A549 (cell line): ENCODE measurements at regions not wholly inside any gene's neighbourhood (a gene's known extent, or its start where the extent isn't known, plus 50 kb on each side); places are given as distances from the start of the nearest gene placed in this dataset.

Source experiments
- ATAC-seq, 2 experiments: fragments of 200-7000 bp in 1 of 2; fragments of >200 bp in 1 of 2; cut with Nextera tagmentation in 1 of 2; cut with Tn5 transposase in 1 of 2; 3 replicates each; pipeline versions ENCODE4 v1.8.0 to v1.9.1; 2018 to 2020; ENCODE audit warnings: mild to moderate bottlenecking in 1 of 2, moderate library complexity in 1 of 2
- CTCF ChIA-PET: fragments of 300-600 bp; sonication (Branson Sonifier 250); formaldehyde crosslinking; extraction: SDS; loops from one replicate; lab custom pipeline; 2021; ENCODE audit warnings: antibody characterized with exemption, inconsistent platforms; lab: Yijun Ruan, JAX
- POLR2A ChIA-PET: fragments of 350-600 bp; formaldehyde crosslinking; extraction: SDS; loops from one replicate; lab custom pipeline; 2021; ENCODE audit warnings: antibody characterized with exemption, inconsistent platforms; lab: Yijun Ruan, JAX
- DNase-seq, 2 experiments: peaks; one replicate each; pipeline versions ENCODE4 v3.0.0 to v3.0.0-alpha.2; 2011 to 2016; ENCODE audit warnings: low read depth in 1 of 2, low spot score in 1 of 2
- FAIRE-seq: peaks from 2 replicates; lab custom pipeline; 2011; peaks lifted over from hg19 to GRCh38; lab: Jason Lieb, UNC
- H3K27ac ChIP-seq, 2 experiments: fragments of >200 bp; sonication (Bioruptor Twin); formaldehyde crosslinking; 3 replicates each; pipeline ENCODE4 v1.5.1; 2016 to 2017
- H3K4me1 ChIP-seq: fragments of >200 bp; sonication (Bioruptor Twin); formaldehyde crosslinking; 3 replicates; pipeline ENCODE4 v1.6.1; 2016
- H3K4me2 ChIP-seq: fragments of >200 bp; sonication (Bioruptor Twin); formaldehyde crosslinking; 3 replicates; pipeline ENCODE4 v1.6.1; 2016
- H3K4me3 ChIP-seq: fragments of >200 bp; sonication (Bioruptor Twin); formaldehyde crosslinking; 3 replicates; pipeline ENCODE4 v1.5.1; 2016
- H3K9me3 ChIP-seq: fragments of >200 bp; sonication (Bioruptor Twin); formaldehyde crosslinking; 3 replicates; pipeline ENCODE4 v1.6.1; 2016
- ATOH8 ChIP-seq: fragments of 250-450 bp; sonication (Bioruptor Pico); IDR thresholded peaks from 2 replicates; pipeline ENCODE4 v1.5.0; 2020; ENCODE audit warnings: low read depth, mild to moderate bottlenecking, moderate library complexity
- BHLHE40 ChIP-seq: IDR thresholded peaks from 2 replicates; pipeline ENCODE4 v1.6.1; 2012; ENCODE audit warnings: low read depth, low read length, inconsistent platforms
- CBX2 ChIP-seq: fragments of 200-600 bp; sonication (generic); IDR thresholded peaks from 2 replicates; pipeline ENCODE4 v1.6.1; 2016; ENCODE audit warnings: low read depth, mild to moderate bottlenecking, borderline replicate concordance
- CHD4 ChIP-seq: fragments of 200-600 bp; sonication (generic); IDR thresholded peaks from 2 replicates; pipeline ENCODE4 v1.6.1; 2016; ENCODE audit warnings: antibody characterized with exemption, mild to moderate bottlenecking, borderline replicate concordance
- EHMT2 ChIP-seq: fragments of 200-600 bp; sonication (generic); IDR thresholded peaks from 2 replicates; pipeline ENCODE4 v1.6.1; 2016; ENCODE audit warnings: antibody characterized with exemption, low read depth, mild to moderate bottlenecking, moderate library complexity
- FOSB ChIP-seq: fragments of 250-450 bp; sonication (Bioruptor Pico); IDR thresholded peaks from 2 replicates; pipeline ENCODE4 v1.5.0; 2020; ENCODE audit warnings: mild to moderate bottlenecking, moderate library complexity
- FOSL2 ChIP-seq, 2 experiments: fragments of 450-650 bp in 1 of 2; fragments of >200 bp in 1 of 2; sonication (Bioruptor Twin) in 1 of 2; formaldehyde crosslinking; IDR thresholded peaks; 2 replicates each; pipeline versions ENCODE4 v1.5.0 to v1.6.1; 2016 to 2020; ENCODE audit warnings: mild to moderate bottlenecking in 1 of 2, moderate library complexity in 1 of 2
- HMGXB4 ChIP-seq: fragments of 250-450 bp; sonication (Bioruptor Pico); IDR thresholded peaks from 2 replicates; pipeline ENCODE4 v1.5.0; 2021; ENCODE audit warnings: mild to moderate bottlenecking, moderate library complexity, borderline replicate concordance
- HOXB13 ChIP-seq: fragments of 250-450 bp; sonication (Bioruptor Pico); IDR thresholded peaks from 2 replicates; pipeline ENCODE4 v1.5.0; 2020; ENCODE audit warnings: low read depth, mild to moderate bottlenecking, moderate library complexity
- JUNB ChIP-seq: fragments of >200 bp; sonication (Bioruptor Twin); formaldehyde crosslinking; IDR thresholded peaks from 2 replicates; pipeline ENCODE4 v1.6.1; 2016
- MAFK ChIP-seq: fragments of 450-650 bp; IDR thresholded peaks from 2 replicates; pipeline ENCODE4 v1.6.1; 2014; ENCODE audit not compliant: partially characterized antibody
- NFE2L2 ChIP-seq: fragments of 150-350 bp; conservative IDR thresholded peaks from 2 replicates; pipeline ENCODE4 v1.6.1; 2014; ENCODE audit warnings: low read length
- NR3C1 ChIP-seq: fragments of >200 bp; sonication (Bioruptor Twin); formaldehyde crosslinking; IDR thresholded peaks from 3 replicates; pipeline ENCODE4 v1.6.1; 2017
- PBX3 ChIP-seq: IDR thresholded peaks from 2 replicates; pipeline ENCODE4 v1.6.1; 2012
- POLR2A ChIP-seq: IDR thresholded peaks from 2 replicates; pipeline ENCODE4 v1.6.1; 2012; ENCODE audit warnings: mild to moderate bottlenecking, low read length
- RAD21 ChIP-seq, 2 experiments: fragments of >200 bp in 1 of 2; sonication (Bioruptor Twin) in 1 of 2; formaldehyde crosslinking in 1 of 2; IDR thresholded peaks in 1 of 2; conservative IDR thresholded peaks in 1 of 2; 2 replicates in 1 of 2; 3 replicates in 1 of 2; pipeline ENCODE4 v1.6.1; 2012 to 2018; ENCODE audit warnings: inconsistent platforms in 1 of 2
- RFX5 ChIP-seq: fragments of 450-650 bp; IDR thresholded peaks from 2 replicates; pipeline ENCODE4 v1.7.1; 2014; ENCODE audit warnings: antibody characterized with exemption, mild to moderate bottlenecking, moderate library complexity
- SREBF2 ChIP-seq: fragments of 450-650 bp; IDR thresholded peaks from 2 replicates; pipeline ENCODE4 v1.6.1; 2014; ENCODE audit warnings: mild to moderate bottlenecking, moderate library complexity
- ZFP36 ChIP-seq: fragments of 450-650 bp; IDR thresholded peaks from 2 replicates; pipeline ENCODE4 v1.6.1; 2014; ENCODE audit warnings: borderline replicate concordance; ENCODE audit not compliant: partially characterized antibody
- WGBS: methylation state at CpG from one replicate; pipeline ENCODE4 v1.1.6; 2017; ENCODE audit errors: missing lambda C conversion rate; 5-methylcytosine and 5-hydroxymethylcytosine counted together

- Histone ChIP-seq H3K4me1 (no peaks in the 10 kb centered on the region), H3K4me3 (no peak overlapping the region), H3K9me3 (no peaks in the 10 kb centered on the region), H3K4me2 (no peak overlapping the region), H3K27ac (no peak overlapping the region)
- ATAC-seq (no peak), DNase-seq (no peak), FAIRE-seq (no peak)
- CTCF ChIA-PET: no interaction called here
- POLR2A ChIA-PET: no interaction called here
- TF ChIP-seq SREBF2 (no peak), ZFP36 (no peak), PBX3 (no peak), ATOH8 (no peak), BHLHE40 (no peak), NFE2L2 (no peak), EHMT2 (no peak)
- 73% methylated on average over 2 of the region's 2 CpGs for WGBS
Measured at GRCh38 chr1:80893115-80893514, 907.6 kb upstream of the ADGRL2 start.

GRCh38 chr1:80892539-80892938, 908.2 kb upstream of the ADGRL2 start:
- 26% methylated on average over 4 of the region's 4 CpGs for WGBS
- POLR2A ChIA-PET: no interaction called here
- ATAC-seq: no peak
- H3K9me3 ChIP-seq: no peaks in the 10 kb centered on the region
- no peak for DNase-seq
- no peak for FAIRE-seq
- no peak overlapping the region for H3K27ac ChIP-seq
- H3K4me3 ChIP-seq: no peak overlapping the region
- TF ChIP-seq RFX5: no peak
- no peak for TF ChIP-seq POLR2A
- TF ChIP-seq NR3C1: no peak
- TF ChIP-seq PBX3: no peak
- TF ChIP-seq BHLHE40: no peak
- TF ChIP-seq CBX2: no peak
- no peak for TF ChIP-seq ATOH8
- no peak for TF ChIP-seq EHMT2
- TF ChIP-seq HMGXB4 (CRISPR knock-in tag): no peak
- TF ChIP-seq, all 56 proteins: peak for 0
- no peak overlapping the region for H3K4me2 ChIP-seq
- H3K4me1 ChIP-seq: no peaks in the 10 kb centered on the region
- CTCF ChIA-PET: no interaction called here

GRCh38 chr1:80891871-80892270, 908.9 kb upstream of the ADGRL2 start:
- H3K4me3 ChIP-seq: no peak overlapping the region
- POLR2A ChIA-PET: no interaction called here
- 49% methylated on average over 2 of the region's 2 CpGs for WGBS
- FAIRE-seq (no peak), ATAC-seq (no peak), DNase-seq (no peak)
- H3K4me1 ChIP-seq: no peaks in the 10 kb centered on the region
- no peak overlapping the region for H3K27ac ChIP-seq
- TF ChIP-seq MAFK (no peak), POLR2A (no peak)
- no peak overlapping the region for H3K4me2 ChIP-seq
- H3K9me3 ChIP-seq: no peaks in the 10 kb centered on the region
- CTCF ChIA-PET: no interaction called here

- POLR2A ChIA-PET: no interaction called here
- H3K9me3 ChIP-seq: no peaks in the 10 kb centered on the region
Measured at GRCh38 chr1:80882553-80882952, 918.2 kb upstream of the ADGRL2 start.

More at GRCh38 chr1:80882553-80882952, 918.2 kb upstream of the ADGRL2 start:
- Histone ChIP-seq H3K27ac (no peak overlapping the region), H3K4me3 (no peak overlapping the region), H3K4me1 (0 out of 3 replicates have a peak, but pooled peaks cover 6% of the 10 kb centered on the region), H3K4me2 (peak overlapping the region; percentile 28; the same call in 2 of the 3 replicates)
- CTCF ChIA-PET: no interaction called here
- WGBS: 1% methylated on average over 3 of the region's 3 CpGs
- ATAC-seq (no peak), DNase-seq (peak in 1 of 2 experiments; percentile 41), FAIRE-seq (no peak)
- TF ChIP-seq MAFK (no peak), JUNB (peak; percentile 47; the same call in 1 of the 2 replicates), FOSB (no peak), HOXB13 (CRISPR knock-in tag) (no peak), RAD21 (conservative IDR thresholded peaks at IDR 0.05 in 1 of 2, IDR thresholded peaks at IDR 0.05 in 1 of 2) (no peak), CHD4 (no peak), FOSL2 (IDR thresholded peaks at IDR 0.05) (no peak), FOSL2 (CRISPR knock-in tag; IDR thresholded peaks at IDR 0.05) (peak; percentile 25; the same call in 1 of the 2 replicates)
